Activated CD4-positive, alpha-beta memory T cell treated with anti-CD3 and anti-CD28 coated beads, Interleukin-2, amount 10 ng/mL, durations not matched to agents 7 days and 5 days (primary cell): ENCODE measurements at regions not wholly inside any gene's neighbourhood (a gene's known extent, or its start where the extent isn't known, plus 50 kb on each side); places are given as distances from the start of the nearest gene placed in this dataset.

Experiments used
- CTCF ChIA-PET: fragments of 350-600 bp; sonication (Branson Sonifier 250); formaldehyde crosslinking; loops from one replicate; lab custom pipeline; 2021; ENCODE audit warnings: antibody characterized with exemption, inconsistent platforms; lab: Charles Lee
- POLR2A ChIA-PET: fragments of 350-600 bp; sonication (Branson Sonifier 250); formaldehyde crosslinking; loops from one replicate; lab custom pipeline; 2021; ENCODE audit warnings: antibody characterized with exemption; lab: Charles Lee
- DNase-seq: peaks from one replicate; pipeline ENCODE4 v3.0.0-alpha.2; 2020
- H3K27ac Mint-ChIP-seq: one replicate; pipeline ENCODE4 v1.8.0; 2021; ENCODE audit warnings: mild to moderate bottlenecking, mixed read lengths
- H3K27me3 Mint-ChIP-seq: one replicate; pipeline ENCODE4 v1.8.0; 2021; ENCODE audit warnings: mixed read lengths
- H3K36me3 Mint-ChIP-seq: one replicate; pipeline ENCODE4 v1.8.0; 2021; ENCODE audit warnings: low read depth, mixed read lengths
- H3K4me1 Mint-ChIP-seq: one replicate; pipeline ENCODE4 v1.8.0; 2021; ENCODE audit warnings: mixed read lengths
- H3K4me3 Mint-ChIP-seq: one replicate; pipeline ENCODE4 v1.8.0; 2021; ENCODE audit warnings: mild to moderate bottlenecking, mixed read lengths
- H3K9me3 Mint-ChIP-seq: one replicate; pipeline ENCODE4 v1.8.0; 2021; ENCODE audit warnings: mixed read lengths

DNA sequence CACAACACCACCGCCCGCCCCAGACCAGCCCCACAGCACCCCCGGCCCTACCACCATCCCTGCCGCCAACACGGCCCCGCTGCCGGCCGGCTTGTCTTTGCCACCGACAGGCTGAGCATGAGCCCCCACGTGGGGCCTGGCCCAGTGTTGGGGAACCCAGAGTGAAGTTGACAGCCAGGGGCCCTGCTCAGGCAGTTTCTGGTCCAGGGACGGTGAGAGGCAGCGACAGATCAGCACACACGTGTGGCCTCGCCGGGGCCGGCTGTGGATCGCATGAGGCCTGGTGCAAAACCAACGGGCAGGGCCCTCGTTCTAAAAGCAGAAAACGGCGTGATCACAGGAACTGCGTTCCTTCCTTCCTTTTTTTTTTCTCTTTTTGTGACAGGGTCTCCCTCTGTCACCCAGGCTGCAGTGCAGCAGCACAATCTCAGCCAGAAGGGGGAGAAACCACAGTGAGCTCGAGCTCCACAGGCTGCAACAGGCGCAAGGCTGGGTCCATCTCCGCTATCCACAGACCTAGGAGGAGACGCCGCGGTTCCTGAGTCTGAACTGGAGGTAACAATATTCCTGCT, 50.5 kb upstream of the FBRSL1 start:
- no peak overlapping the region for H3K4me3 Mint-ChIP-seq
- CTCF ChIA-PET = no interaction called here
- POLR2A ChIA-PET = no interaction called here

DNA sequence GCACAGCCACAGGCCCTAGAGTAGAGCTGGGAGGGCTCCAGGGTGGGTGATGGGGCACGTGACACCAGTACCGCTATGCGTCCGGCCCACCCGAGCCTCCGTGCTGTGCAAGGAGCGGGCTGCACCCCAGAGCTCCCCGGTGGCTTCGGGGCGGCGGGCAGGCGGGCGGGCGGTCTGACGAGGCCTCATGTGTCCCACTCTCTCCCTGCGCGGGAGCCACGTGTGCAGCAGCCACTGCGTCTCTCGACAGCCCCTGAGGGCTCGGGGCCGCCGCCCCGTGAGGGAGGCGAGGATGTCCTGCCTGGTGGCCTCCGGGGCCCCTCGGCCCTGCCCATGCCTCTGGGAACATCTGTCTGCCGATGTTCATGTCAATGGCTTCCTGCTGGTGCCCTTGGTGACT, 51.2 kb upstream of the FBRSL1 start:
- Mint-ChIP-seq H3K27me3 (peaks cover 3% of the 10 kb centered on the region), H3K27ac (no peak overlapping the region), H3K36me3 (no peaks in the 10 kb centered on the region), H3K9me3 (no peaks in the 10 kb centered on the region), H3K4me3 (no peak overlapping the region), H3K4me1 (peaks cover 26% of the 10 kb centered on the region)
- CTCF ChIA-PET = no interaction called here
- POLR2A ChIA-PET = interaction anchor here (0.6 kb wide), 1 partner anchor 8 kb away, joined by 3 read pairs; no protein-coding TSS in a partner anchor
- no peak for DNase-seq

More for the DNA sequence above, 50.5 kb upstream of the FBRSL1 start:
- no peaks in the 10 kb centered on the region for H3K9me3 Mint-ChIP-seq
- H3K4me1 Mint-ChIP-seq = peaks cover 29% of the 10 kb centered on the region
- H3K27me3 Mint-ChIP-seq = peaks cover 3% of the 10 kb centered on the region
- no peaks in the 10 kb centered on the region for H3K36me3 Mint-ChIP-seq
- no peak overlapping the region for H3K27ac Mint-ChIP-seq
- no peak for DNase-seq

DNA sequence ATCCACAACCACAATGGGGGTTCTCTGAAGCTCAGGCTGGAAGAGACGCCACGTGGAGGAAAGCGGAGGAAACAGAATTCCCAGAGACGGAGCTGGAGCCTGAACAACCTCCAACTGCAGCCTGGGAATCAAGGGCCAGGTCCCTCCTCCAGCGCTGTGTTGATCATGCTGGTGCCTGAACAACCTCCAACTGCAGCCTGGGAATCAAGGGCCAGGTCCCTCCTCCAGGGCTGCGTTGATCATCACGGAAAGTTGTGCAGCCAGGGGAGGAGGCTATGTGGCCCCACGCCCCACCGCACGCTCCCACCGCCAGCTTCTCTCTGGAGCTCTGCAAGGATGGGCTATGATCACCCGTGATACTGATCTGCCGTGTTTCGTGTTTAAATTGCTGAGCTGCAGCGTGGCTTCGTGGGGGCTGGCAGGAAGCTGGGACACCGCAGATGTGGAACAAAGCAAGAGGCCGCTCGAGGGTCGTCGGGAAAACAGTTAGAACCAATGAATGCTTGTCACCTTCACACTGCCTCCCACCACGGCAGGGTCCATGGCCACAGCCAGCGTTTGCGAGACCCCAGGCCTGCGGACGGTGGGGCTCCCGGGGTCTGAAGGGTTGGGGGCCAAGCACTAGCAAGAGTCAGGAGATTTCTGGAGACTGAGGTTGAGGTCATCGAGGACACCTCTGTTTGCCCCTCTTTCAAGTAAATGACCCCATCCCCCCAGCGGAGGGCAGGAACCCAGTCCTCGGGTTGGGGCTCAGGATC, 51.8 kb upstream of the FBRSL1 start:
- Mint-ChIP-seq H3K36me3 (no peaks in the 10 kb centered on the region), H3K27ac (no peak overlapping the region), H3K27me3 (peaks cover 6% of the 10 kb centered on the region), H3K4me3 (no peak overlapping the region), H3K4me1 (peaks cover 23% of the 10 kb centered on the region), H3K9me3 (no peaks in the 10 kb centered on the region)
- ChIA-PET POLR2A (interaction anchor here (0.6 kb wide), 1 partner anchor 8 kb away, joined by 3 read pairs; no protein-coding TSS in a partner anchor), CTCF (no interaction called here)
- no peak for DNase-seq

DNA sequence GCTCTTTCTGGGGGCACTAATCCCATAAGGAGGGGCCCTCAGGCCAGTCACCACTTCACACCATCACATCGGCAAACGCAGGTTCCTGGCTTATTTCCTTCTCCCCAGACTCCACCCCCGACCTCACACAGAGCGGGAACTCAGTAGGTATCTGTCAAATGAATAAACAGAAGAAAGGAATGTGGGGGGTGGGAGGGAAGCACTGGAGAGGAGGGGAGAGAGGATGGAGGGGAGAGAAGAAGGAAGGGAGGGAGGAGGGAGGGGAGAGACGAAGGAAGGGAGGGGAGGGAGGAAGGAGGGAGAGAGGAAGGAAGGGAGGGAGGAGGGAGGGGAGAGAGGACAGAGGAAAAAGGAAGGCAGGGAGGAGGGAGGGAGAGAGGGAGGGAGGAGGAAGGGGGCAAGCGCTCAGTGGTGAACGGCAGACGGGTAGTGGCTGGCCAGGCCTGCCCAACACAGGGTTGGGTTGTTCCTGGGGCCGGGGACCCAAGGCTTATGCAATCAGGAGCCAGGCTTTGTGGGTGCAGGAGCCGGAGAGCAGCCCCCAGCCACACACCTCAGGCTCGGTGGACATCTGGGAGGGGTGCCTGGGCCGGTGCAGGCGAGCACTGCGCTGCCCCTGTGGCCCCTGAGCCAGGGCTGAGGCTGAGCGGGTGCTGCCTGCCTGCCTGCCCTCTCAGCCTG, 52.6 kb upstream of the FBRSL1 start:
- H3K9me3 Mint-ChIP-seq = no peaks in the 10 kb centered on the region
- DNase-seq = no peak
- POLR2A ChIA-PET = no interaction called here
- peaks cover 6% of the 10 kb centered on the region for H3K27me3 Mint-ChIP-seq
- no peak overlapping the region for H3K27ac Mint-ChIP-seq
- H3K4me1 Mint-ChIP-seq = peaks cover 23% of the 10 kb centered on the region
- H3K4me3 Mint-ChIP-seq = no peak overlapping the region
- no peaks in the 10 kb centered on the region for H3K36me3 Mint-ChIP-seq
- CTCF ChIA-PET = no interaction called here

DNA sequence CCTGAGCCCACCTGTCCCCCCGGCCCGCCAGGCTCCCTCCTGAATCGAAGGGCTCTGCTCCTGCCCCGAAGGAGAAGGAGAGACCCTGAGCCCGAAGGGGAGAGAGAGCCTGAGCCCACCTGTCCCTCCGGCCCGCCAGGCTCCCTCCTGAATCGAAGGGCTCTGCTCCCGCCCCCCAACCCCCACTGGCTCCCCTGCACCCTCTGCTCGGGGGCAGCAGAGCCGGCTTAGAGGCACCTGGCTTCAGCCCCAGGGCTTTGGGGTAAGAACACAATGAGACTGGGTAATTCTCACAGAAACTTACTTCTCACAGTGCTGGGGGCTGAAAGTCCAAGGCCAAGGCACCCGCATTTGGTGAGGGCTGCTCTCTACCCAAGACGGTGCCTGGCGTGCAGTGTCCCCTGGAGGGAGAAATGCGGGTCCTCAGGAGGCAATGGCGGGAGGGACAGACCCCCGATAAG, 53.1 kb upstream of the FBRSL1 start:
- H3K4me3 Mint-ChIP-seq = no peak overlapping the region
- POLR2A ChIA-PET = no interaction called here
- no peaks in the 10 kb centered on the region for H3K9me3 Mint-ChIP-seq
- CTCF ChIA-PET = no interaction called here
- DNase-seq = no peak
- H3K27me3 Mint-ChIP-seq = peaks cover 6% of the 10 kb centered on the region
- no peaks in the 10 kb centered on the region for H3K36me3 Mint-ChIP-seq
- peaks cover 23% of the 10 kb centered on the region for H3K4me1 Mint-ChIP-seq
- H3K27ac Mint-ChIP-seq = no peak overlapping the region

DNA sequence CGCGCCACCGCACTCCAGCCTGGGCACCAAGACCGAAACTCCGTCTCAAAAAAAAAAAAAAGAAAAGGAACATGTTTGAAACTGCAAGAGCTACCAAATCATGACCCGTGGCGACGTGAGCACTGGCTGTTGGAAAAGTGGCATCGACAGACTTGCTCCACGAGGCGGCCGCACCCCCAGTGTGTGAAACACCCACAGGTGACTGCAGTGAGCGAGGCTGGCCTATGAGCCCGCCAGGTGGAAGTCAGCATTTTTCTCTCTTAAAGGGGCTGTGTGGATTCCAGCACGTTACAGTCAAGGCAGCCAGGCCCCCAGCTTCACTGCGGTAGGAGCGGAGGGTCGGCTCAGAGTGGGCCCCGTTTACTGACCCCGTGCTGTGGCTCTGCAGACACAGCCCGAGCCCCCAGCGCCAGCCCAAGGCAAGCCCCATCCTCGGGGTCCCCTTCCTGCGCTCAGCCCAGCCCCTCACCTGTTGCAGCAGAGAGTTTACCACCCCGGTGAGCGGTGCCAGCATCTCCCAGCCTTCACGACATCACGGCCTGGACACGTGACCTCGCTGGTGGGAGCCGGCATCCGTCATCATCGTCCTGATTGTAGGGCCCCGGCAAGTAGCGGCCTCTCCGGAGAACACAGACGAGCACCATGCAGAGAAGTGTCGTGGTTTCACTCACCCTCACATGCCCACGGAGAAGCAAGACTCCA, 54.3 kb upstream of the FBRSL1 start:
- no peak overlapping the region for H3K27ac Mint-ChIP-seq
- CTCF ChIA-PET = no interaction called here
- H3K36me3 Mint-ChIP-seq = no peaks in the 10 kb centered on the region
- POLR2A ChIA-PET = no interaction called here
- H3K27me3 Mint-ChIP-seq = peaks cover 6% of the 10 kb centered on the region
- DNase-seq = no peak
- no peaks in the 10 kb centered on the region for H3K9me3 Mint-ChIP-seq
- no peak overlapping the region for H3K4me3 Mint-ChIP-seq
- peaks cover 26% of the 10 kb centered on the region for H3K4me1 Mint-ChIP-seq

DNA sequence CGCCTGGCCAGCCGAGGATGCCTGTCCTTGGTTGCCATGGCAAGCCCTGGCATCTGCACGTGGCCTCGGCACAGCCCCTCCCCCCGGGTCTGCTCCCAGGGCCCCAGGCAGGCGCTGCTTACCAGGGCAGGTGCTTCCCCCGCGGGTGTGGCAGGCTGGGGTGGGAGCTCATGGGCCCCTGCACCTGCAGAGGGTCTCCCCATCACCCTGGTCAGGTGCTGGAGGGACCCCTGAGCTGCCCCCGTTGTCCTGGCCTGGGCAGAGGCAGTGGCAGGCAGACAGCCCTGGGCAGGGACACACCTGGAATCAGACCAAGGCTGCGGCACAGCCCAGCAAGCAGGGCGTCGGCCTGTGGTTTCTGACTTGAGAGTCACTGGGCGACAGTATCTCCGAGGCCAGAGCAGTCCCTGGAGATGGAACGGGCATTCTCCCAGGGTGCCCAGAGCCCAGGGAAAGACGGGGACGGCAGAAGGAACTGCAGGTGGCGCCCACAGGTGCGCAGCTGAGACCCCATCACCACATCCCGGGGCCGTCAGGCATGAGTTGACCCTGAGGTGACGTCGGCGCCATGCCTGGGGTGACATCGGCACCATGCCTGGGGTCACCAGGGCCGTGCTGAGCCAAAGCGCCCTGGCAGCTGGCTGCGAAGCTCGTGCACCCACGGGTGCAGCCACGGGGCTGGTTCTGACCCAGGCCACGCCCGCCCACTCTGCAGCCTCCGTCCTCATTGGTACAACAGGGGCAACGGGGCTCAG, 56.1 kb upstream of the FBRSL1 start:
- peaks cover 6% of the 10 kb centered on the region for H3K27me3 Mint-ChIP-seq
- H3K4me1 Mint-ChIP-seq = peaks cover 40% of the 10 kb centered on the region
- no peak for DNase-seq
- H3K4me3 Mint-ChIP-seq = no peak overlapping the region
- ChIA-PET POLR2A (no interaction called here), CTCF (no interaction called here)
- no peak overlapping the region for H3K27ac Mint-ChIP-seq
- H3K36me3 Mint-ChIP-seq = no peaks in the 10 kb centered on the region
- no peaks in the 10 kb centered on the region for H3K9me3 Mint-ChIP-seq

DNA sequence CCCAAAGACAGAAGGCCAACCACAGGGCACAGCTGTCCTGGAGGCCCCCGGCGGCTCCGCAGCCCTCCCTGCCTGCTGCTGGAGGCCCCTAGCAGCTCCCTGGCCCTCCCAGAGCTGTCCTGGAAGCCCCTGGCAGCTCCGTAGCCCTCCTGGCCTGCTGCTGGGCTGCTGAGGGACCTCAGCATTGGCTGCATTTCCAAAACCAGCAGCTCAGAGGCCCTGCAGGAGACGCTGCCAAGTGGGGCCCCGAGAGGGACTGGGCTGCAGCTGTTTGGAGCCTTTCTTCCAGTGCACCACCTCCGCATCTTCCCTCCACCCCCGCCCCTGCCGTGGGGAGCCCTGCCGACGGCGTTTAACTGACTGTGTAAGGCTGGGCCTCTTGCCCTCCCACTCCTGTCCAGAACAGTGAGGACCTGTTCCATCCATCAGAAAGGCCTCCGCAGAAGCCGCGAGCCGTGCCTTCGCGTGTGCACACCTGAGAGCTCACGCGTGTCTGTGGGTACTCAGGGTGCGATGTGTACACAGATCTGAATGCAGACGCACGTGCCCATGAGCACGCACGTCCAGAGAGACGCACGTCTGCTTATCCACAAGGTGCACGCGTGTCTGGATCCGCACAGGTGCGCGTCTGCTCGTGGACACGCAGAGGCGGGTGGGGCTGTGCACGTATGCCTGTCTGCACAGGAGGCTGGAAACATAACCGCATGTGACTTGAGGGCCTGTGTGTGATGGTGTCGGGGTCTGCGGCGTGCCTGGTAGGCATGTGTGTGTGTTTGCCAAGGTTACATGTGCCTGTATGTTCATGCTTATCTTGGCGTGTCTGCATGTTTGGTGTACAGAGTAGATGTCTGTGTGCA, 57.0 kb upstream of the FBRSL1 start:
- POLR2A ChIA-PET = no interaction called here

DNA sequence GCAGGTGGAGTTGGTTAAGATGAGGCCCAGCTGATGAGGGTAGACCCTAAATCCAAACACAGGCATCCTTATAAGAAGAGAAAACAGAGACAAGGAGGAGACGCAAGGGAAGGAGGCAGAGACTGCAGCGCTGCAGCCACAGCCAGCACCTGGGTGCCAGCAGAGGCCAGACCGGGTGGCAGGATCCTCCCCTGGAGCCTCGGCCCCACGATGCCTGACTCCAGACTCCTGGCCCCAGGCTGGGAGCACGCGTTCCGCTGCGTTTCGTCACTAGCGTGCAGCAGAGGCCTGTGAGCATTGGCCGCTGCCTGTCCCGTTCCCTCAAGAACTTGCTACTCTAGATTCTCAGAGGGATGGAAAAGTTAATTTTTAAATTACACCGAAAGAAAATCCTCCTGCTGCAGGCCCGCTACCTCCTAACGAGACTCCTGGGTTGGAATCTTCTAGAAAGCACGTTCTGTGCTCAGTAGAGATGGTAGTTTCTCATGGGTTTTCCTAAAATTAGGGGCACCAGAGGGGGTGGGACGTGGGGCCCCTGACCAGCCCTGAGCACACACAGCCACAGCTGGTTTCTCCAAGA, 57.7 kb upstream of the FBRSL1 start:
- Mint-ChIP-seq H3K27me3 (peaks cover 6% of the 10 kb centered on the region), H3K9me3 (no peaks in the 10 kb centered on the region), H3K27ac (no peak overlapping the region), H3K36me3 (no peaks in the 10 kb centered on the region), H3K4me3 (no peak overlapping the region), H3K4me1 (peaks cover 38% of the 10 kb centered on the region)
- ChIA-PET CTCF (no interaction called here), POLR2A (no interaction called here)
- DNase-seq = no peak

More for the DNA sequence above, 57.0 kb upstream of the FBRSL1 start:
- CTCF ChIA-PET = no interaction called here
- H3K27ac Mint-ChIP-seq = no peak overlapping the region
- H3K27me3 Mint-ChIP-seq = peaks cover 6% of the 10 kb centered on the region
- no peaks in the 10 kb centered on the region for H3K9me3 Mint-ChIP-seq
- no peak overlapping the region for H3K4me3 Mint-ChIP-seq
- H3K4me1 Mint-ChIP-seq = peaks cover 40% of the 10 kb centered on the region
- no peak for DNase-seq
- no peaks in the 10 kb centered on the region for H3K36me3 Mint-ChIP-seq

DNA sequence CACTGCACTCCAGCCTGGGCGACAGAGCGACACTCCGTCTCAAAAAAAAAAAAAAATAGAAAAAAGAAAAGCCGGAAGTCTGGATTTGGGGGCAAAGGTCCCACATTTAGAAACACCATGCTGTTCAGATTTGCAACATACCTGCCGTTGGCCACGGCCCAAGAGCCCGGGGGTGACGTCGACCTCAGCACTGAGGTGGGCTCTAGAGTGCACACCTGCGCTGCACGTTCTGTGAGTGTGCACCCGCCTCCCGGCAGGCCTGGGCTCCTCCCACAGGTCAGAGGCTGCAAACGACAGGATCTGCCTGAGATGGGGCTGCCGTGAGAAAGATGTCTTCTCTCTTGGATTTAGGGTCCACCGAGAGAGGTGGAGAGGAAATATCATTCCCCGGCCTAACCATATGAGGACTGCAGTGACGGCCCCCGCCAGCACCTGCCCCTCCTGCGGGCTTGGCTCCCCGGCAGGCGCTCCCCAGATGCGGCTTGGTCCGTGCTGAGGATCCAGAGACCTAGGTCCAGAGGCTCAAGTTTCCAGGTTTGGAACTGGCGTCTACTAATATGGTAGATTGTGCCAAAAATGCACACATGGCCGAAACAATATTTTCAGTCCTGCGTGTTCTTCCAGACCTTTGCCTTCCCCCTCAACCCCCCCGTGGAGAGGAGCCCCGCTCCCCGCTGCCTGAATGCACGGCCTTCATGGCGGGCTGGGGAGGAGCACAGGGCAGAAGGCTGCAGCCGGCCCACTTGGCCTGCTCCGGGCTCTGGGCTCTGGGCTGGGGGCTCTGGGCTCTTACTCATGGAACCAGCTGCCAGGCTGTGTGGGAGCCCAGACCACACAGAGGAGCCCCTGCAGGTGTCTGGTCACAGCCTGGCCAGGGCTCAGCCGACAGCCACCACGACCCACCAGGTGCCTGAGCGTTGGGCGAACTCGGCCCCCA, 58.8 kb upstream of the FBRSL1 start:
- Mint-ChIP-seq H3K4me3 (no peak overlapping the region), H3K4me1 (peaks cover 31% of the 10 kb centered on the region), H3K27me3 (peaks cover 6% of the 10 kb centered on the region), H3K27ac (peak overlapping the region; percentile 64), H3K36me3 (no peaks in the 10 kb centered on the region), H3K9me3 (no peaks in the 10 kb centered on the region)
- no peak for DNase-seq
- ChIA-PET POLR2A (interaction anchor here (1.1 to 1.7 kb wide), 6 partner anchors 13 to 108 kb away, joined by 3 to 8 read pairs (median 5); no protein-coding TSS in a partner anchor), CTCF (interaction anchor here (0.7 to 1.6 kb wide), 13 partner anchors 11 to 277 kb away, joined by 3 to 12 read pairs (median 4); no protein-coding TSS in a partner anchor)
